NCI-H146 (cell line): ENCODE measurements at regions not wholly inside any gene's neighbourhood (a gene's known extent, or its start where the extent isn't known, plus 50 kb on each side); places are given as distances from the start of the nearest gene placed in this dataset.

ENCODE experiments used
- DNase-seq: peaks from one replicate; lab custom pipeline; 2025; lab: John Stamatoyannopoulos, UW

- DNase-seq, result no peak
Observed at GRCh38 chr4:107164962-107165475, 128.9 kb upstream of the DKK2 start.

- DNase-seq, result no peak
Observed at GRCh38 chr4:107156443-107156842, 120.3 kb upstream of the DKK2 start.

GRCh38 chr4:107155366-107155765 is 119.3 kb upstream of the DKK2 start:
- no peak for DNase-seq

GRCh38 chr4:107153956-107154355 is 117.8 kb upstream of the DKK2 start:
- DNase-seq, result no peak

GRCh38 chr4:107153228-107153627 is 117.1 kb upstream of the DKK2 start:
- no peak for DNase-seq

GRCh38 chr4:107151173-107151572 is 115.1 kb upstream of the DKK2 start:
- DNase-seq, result no peak

GRCh38 chr4:107148904-107149303 is 112.8 kb upstream of the DKK2 start:
- DNase-seq, result no peak

GRCh38 chr4:107147873-107148272 is 111.8 kb upstream of the DKK2 start:
- no peak for DNase-seq

GRCh38 chr4:107138433-107138832 is 102.3 kb upstream of the DKK2 start:
- DNase-seq, result no peak

GRCh38 chr4:107133965-107134653 is 98.0 kb upstream of the DKK2 start:
- no peak for DNase-seq

GRCh38 chr4:107131295-107131694 is 95.2 kb upstream of the DKK2 start:
- no peak for DNase-seq

- DNase-seq, result no peak
Observed at GRCh38 chr4:107130157-107130556, 94.0 kb upstream of the DKK2 start.

- no peak for DNase-seq
Observed at GRCh38 chr4:107129611-107130010, 93.5 kb upstream of the DKK2 start.

GRCh38 chr4:107129076-107129475 is 93.0 kb upstream of the DKK2 start:
- DNase-seq, result no peak

- DNase-seq, result no peak
Observed at GRCh38 chr4:107128116-107128515, 92.0 kb upstream of the DKK2 start.

GRCh38 chr4:107125496-107125895 is 89.4 kb upstream of the DKK2 start:
- no peak for DNase-seq

- no peak for DNase-seq
Observed at GRCh38 chr4:107122736-107123135, 86.6 kb upstream of the DKK2 start.

- DNase-seq, result no peak
Observed at GRCh38 chr4:107120661-107121060, 84.5 kb upstream of the DKK2 start.

GRCh38 chr4:107117726-107118125 is 81.6 kb upstream of the DKK2 start:
- DNase-seq, result no peak

- DNase-seq, result no peak
Observed at GRCh38 chr4:107115185-107115847, 79.2 kb upstream of the DKK2 start.

- no peak for DNase-seq
Observed at GRCh38 chr4:107114059-107114458, 77.9 kb upstream of the DKK2 start.

- no peak for DNase-seq
Observed at GRCh38 chr4:107098401-107098800, 62.3 kb upstream of the DKK2 start.

- no peak for DNase-seq
Observed at GRCh38 chr4:107094976-107095375, 58.9 kb upstream of the DKK2 start.

GRCh38 chr4:107094332-107094731 is 58.2 kb upstream of the DKK2 start:
- no peak for DNase-seq
